GM06990 (cell line): ENCODE measurements at regions not wholly inside any gene's neighbourhood (a gene's known extent, or its start where the extent isn't known, plus 50 kb on each side); places are given as distances from the start of the nearest gene placed in this dataset.

Experiments used
- DNase-seq: peaks from one replicate; pipeline ENCODE4 v3.0.0-alpha.2; 2011; ENCODE audit not compliant: insufficient read length; ENCODE audit errors: extremely low read depth
- H3K27me3 ChIP-seq: replicated peaks from 2 replicates; pipeline ENCODE4 v1.6.0; 2011; ENCODE audit warnings: low read length; ENCODE audit not compliant: control insufficient read depth, insufficient read depth
- H3K36me3 ChIP-seq: 2 replicates; pipeline ENCODE4 v1.5.1; 2011; ENCODE audit warnings: low read length; ENCODE audit not compliant: control insufficient read depth, insufficient read depth
- H3K4me3 ChIP-seq: replicated peaks from 2 replicates; pipeline ENCODE4 v1.5.1; 2011; ENCODE audit warnings: low read depth, mild to moderate bottlenecking, control low read depth, low read length
- CTCF ChIP-seq: IDR thresholded peaks from 2 replicates; pipeline ENCODE4 v1.5.1; 2011; ENCODE audit warnings: low read length, control low read depth, mild to moderate bottlenecking, inconsistent platforms; ENCODE audit not compliant: insufficient read depth, poor library complexity, severe bottlenecking

- H3K4me3 ChIP-seq = no peak overlapping the region
- DNase-seq = no peak
- no peak for TF ChIP-seq CTCF
- no peaks in the 10 kb centered on the region; the same call in none of the 2 replicates for H3K27me3 ChIP-seq
- no peaks in the 10 kb centered on the region for H3K36me3 ChIP-seq
Measured at GRCh38 chr7:156220078-156220605, 407.9 kb upstream of the SHH start.

GRCh38 chr7:156219307-156220077, 407.2 kb upstream of the SHH start:
- Histone ChIP-seq H3K36me3 (no peaks in the 10 kb centered on the region), H3K4me3 (no peak overlapping the region), H3K27me3 (no peaks in the 10 kb centered on the region; the same call in none of the 2 replicates)
- DNase-seq = no peak
- TF ChIP-seq CTCF = no peak

GRCh38 chr7:156218544-156219306, 406.5 kb upstream of the SHH start:
- no peak for TF ChIP-seq CTCF
- Histone ChIP-seq H3K4me3 (no peak overlapping the region), H3K27me3 (no peaks in the 10 kb centered on the region; the same call in none of the 2 replicates), H3K36me3 (no peaks in the 10 kb centered on the region)
- DNase-seq = no peak

GRCh38 chr7:156217803-156218202, 405.5 kb upstream of the SHH start:
- no peak for DNase-seq
- no peak for TF ChIP-seq CTCF
- Histone ChIP-seq H3K4me3 (no peak overlapping the region), H3K27me3 (no peaks in the 10 kb centered on the region; the same call in none of the 2 replicates), H3K36me3 (no peaks in the 10 kb centered on the region)

- no peak for DNase-seq
- TF ChIP-seq CTCF = no peak
- Histone ChIP-seq H3K36me3 (no peaks in the 10 kb centered on the region), H3K27me3 (no peaks in the 10 kb centered on the region; the same call in 1 of the 2 replicates), H3K4me3 (no peak overlapping the region)
Measured at GRCh38 chr7:156209087-156209486, 396.8 kb upstream of the SHH start.
